ENCODE measurements at regions not wholly inside any gene's neighbourhood (a gene's known extent, or its start where the extent isn't known, plus 50 kb on each side); places are given as distances from the start of the nearest gene placed in this dataset.

DNA sequence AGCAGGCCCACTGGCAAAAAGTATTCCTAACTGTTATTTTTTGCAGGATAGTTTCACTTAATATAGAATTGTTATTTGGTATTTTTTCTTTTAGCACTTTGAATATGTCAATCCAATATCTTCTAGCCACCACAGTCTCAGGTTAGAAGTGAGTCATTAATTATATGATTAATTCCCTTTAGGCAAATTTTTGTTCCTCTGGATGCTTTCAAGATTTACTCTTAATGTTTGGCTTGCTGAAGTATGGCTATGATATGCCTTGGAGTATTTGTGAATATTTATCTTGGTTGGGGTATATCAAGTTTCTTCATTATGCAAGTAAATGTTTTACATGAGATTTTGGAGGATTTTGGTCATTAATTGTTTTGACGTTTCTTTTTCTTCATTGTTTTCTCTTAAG lies 152.1 kb upstream of the ALCAM start (continued):
- TF ChIP-seq EGR1 (IDR thresholded peaks at IDR 0.05; ENCODE audit: borderline replicate concordance, low read depth, low read length) (no peak), SP2 (IDR thresholded peaks at IDR 0.05; ENCODE audit: low read length) (no peak), RBBP5 (IDR thresholded peaks at IDR 0.05; ENCODE audit: borderline replicate concordance, low read depth, low read length) (no peak)
